Testis (tissue), 2 donors: ENCODE measurements at regions not wholly inside any gene's neighbourhood (a gene's known extent, or its start where the extent isn't known, plus 50 kb on each side); places are given as distances from the start of the nearest gene placed in this dataset.

Experiments used
- CTCF ChIP-seq, 3 experiments: fragments of 450-650 bp in 2 of 3; fragments of 200-600 bp in 1 of 3; sonication (generic) in 1 of 3; IDR thresholded peaks; one replicate each; pipeline ENCODE4 v1.5.1; 2016 to 2019; ENCODE audit warnings: antibody characterized with exemption in 3 of 3, mild to moderate bottlenecking in 2 of 3, moderate library complexity in 1 of 3
- POLR2A ChIP-seq: fragments of 450-650 bp; IDR thresholded peaks from one replicate; pipeline ENCODE4 v1.6.1; 2017; ENCODE audit warnings: antibody characterized with exemption, mild to moderate bottlenecking, moderate library complexity

- TF ChIP-seq CTCF (IDR thresholded peaks at IDR 0.05) (no peak), POLR2A (no peak)
Observed at GRCh38 chr16:74049027-74049426, 247.6 kb upstream of the PSMD7 start.
